Fibroblast of pulmonary artery (primary cell): ENCODE measurements at regions not wholly inside any gene's neighbourhood (a gene's known extent, or its start where the extent isn't known, plus 50 kb on each side); places are given as distances from the start of the nearest gene placed in this dataset.

Experiments used
- DNase-seq: peaks from one replicate; pipeline ENCODE4 v3.0.0-alpha.2; 2010; ENCODE audit warnings: low read depth
- H3K4me3 ChIP-seq: replicated peaks from 2 replicates; pipeline ENCODE4 v1.5.1; 2011; ENCODE audit warnings: low read depth, mild to moderate bottlenecking, control low read depth, low read length, moderate library complexity
- TF ChIP-seq, protein P1 (sequence below): IDR thresholded peaks from 2 replicates; pipeline ENCODE4 v1.5.1; 2011; ENCODE audit warnings: mild to moderate bottlenecking, control low read depth, low read length, inconsistent platforms; ENCODE audit errors: missing control alignments

DNA sequence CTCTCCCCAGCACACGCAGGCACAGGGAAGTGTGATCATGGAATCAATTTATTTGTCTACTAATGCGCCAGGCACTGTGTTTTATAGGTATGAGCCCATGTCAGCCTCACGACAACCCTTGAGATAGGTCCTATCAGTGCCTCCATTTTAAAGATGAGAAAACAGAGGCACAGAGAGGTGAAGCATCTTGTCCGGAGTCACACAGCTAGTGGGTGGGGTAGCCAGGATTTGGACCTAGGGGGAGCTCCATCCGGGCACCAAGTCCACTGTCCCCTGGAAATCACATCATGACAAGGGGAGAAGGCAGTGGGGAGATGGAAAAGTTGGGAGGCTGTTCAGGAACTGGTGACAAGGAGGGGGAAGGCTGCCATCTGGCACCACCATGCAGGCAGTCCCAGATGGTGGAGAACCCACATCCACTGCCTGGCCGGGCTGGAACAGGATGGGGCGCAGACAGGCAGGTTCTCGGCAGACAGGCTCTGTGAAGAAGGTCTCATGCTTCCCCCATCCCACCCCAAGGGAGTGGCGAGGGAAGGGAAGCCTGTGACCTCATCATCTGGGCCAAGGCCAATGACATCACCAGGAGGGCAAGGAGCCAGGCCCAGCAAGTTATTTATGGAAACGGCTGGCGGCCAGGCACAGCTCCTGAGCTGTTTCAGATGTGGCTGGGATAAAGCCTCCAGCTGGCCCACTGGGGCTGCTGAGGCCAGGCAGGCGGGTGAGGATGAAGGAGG is 126.0 kb upstream of the SDK2 start:
- H3K4me3 ChIP-seq: no peak overlapping the region
- TF ChIP-seq, protein P1, sequence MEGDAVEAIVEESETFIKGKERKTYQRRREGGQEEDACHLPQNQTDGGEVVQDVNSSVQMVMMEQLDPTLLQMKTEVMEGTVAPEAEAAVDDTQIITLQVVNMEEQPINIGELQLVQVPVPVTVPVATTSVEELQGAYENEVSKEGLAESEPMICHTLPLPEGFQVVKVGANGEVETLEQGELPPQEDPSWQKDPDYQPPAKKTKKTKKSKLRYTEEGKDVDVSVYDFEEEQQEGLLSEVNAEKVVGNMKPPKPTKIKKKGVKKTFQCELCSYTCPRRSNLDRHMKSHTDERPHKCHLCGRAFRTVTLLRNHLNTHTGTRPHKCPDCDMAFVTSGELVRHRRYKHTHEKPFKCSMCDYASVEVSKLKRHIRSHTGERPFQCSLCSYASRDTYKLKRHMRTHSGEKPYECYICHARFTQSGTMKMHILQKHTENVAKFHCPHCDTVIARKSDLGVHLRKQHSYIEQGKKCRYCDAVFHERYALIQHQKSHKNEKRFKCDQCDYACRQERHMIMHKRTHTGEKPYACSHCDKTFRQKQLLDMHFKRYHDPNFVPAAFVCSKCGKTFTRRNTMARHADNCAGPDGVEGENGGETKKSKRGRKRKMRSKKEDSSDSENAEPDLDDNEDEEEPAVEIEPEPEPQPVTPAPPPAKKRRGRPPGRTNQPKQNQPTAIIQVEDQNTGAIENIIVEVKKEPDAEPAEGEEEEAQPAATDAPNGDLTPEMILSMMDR: no peak
- DNase-seq: peak; percentile 73

- TF ChIP-seq, protein P1: no peak
- no peak for DNase-seq
- H3K4me3 ChIP-seq: no peak overlapping the region
Observed at GRCh38 chr17:73770849-73771229, 126.6 kb upstream of the SDK2 start.

DNA sequence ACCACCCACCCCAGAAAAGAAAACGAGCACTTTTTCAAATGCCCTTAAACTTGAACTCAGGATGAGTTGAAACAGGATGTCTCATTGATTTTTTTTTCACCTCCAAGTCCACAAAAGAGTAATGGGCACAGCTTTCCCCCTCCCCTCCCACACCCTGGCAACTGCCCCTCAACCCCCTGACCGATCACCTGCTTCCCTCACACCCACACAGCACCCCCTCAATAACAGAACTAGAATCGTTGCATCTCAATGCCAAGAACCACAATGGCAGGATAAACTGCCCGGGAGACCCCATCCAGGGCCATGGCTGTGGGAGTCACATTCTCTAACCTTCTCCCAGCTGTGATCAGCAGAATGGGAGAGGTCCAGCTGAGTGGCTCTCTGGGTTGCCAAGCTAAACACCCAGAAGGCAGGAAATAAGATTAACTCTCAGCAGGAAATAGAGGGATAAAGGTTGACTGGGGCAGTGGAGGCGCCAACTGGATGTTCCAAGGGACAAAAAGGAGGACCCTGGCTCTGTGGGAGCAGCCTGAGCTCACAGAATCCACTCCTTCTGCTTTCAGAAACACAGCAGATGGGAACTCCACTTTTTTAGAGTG is 128.0 kb upstream of the SDK2 start:
- TF ChIP-seq, protein P1: no peak
- DNase-seq: no peak
- no peak overlapping the region for H3K4me3 ChIP-seq

DNA sequence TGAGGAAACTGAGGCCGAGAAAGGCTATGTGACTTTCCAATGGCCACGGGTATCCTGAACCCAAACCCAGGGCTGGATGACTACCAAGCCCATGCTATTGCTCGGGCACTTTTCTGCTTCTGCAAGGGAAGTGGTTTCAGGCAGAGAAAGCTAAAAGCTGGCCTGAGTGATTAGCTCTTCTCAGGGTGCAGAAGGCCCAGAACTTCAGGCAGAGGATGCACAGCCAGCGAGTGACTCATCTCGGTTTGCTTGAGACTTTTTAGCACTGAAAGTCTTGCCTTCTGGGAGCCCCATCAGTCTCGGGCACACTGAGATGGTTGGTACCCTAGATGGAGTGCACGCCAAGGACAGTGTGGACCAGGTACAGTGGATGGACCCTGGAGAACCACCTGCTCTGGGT is 129.5 kb upstream of the SDK2 start:
- no peak overlapping the region for H3K4me3 ChIP-seq
- no peak for DNase-seq
- TF ChIP-seq, protein P1: no peak

- H3K4me3 ChIP-seq: no peak overlapping the region
- TF ChIP-seq, protein P1: no peak
- DNase-seq: no peak
Observed at GRCh38 chr17:73774852-73775251, 130.6 kb upstream of the SDK2 start.

GRCh38 chr17:73776351-73777130 is 132.3 kb upstream of the SDK2 start:
- TF ChIP-seq, protein P1: no peak
- no peak overlapping the region for H3K4me3 ChIP-seq
- no peak for DNase-seq
